ENCODE measurements at regions not wholly inside any gene's neighbourhood (a gene's known extent, or its start where the extent isn't known, plus 50 kb on each side); places are given as distances from the start of the nearest gene placed in this dataset.

DNA sequence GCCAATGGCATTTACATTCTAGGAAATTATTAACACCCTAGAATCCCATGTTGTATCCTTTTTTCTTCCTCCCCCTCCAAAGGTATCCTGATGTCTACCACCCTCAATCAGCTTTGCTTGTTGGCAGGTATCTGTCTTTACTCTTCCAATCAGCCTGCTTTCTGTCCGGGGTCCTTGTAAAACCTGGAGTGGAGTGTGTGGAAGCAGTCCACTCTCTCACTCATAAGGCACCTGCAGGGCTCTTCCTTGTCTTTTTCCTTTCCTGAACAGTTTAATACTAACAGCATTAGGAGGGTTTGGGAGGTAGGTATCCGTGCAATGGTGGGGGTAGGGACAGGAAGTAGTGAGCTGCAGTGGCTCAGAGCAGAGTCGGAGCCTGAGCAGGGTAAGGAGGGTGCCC is 193.4 kb downstream of the BARX2 start:
- TF ChIP-seq POLR2A (IDR thresholded peaks at IDR 0.05), result no peak
- TF ChIP-seq, protein P1, sequence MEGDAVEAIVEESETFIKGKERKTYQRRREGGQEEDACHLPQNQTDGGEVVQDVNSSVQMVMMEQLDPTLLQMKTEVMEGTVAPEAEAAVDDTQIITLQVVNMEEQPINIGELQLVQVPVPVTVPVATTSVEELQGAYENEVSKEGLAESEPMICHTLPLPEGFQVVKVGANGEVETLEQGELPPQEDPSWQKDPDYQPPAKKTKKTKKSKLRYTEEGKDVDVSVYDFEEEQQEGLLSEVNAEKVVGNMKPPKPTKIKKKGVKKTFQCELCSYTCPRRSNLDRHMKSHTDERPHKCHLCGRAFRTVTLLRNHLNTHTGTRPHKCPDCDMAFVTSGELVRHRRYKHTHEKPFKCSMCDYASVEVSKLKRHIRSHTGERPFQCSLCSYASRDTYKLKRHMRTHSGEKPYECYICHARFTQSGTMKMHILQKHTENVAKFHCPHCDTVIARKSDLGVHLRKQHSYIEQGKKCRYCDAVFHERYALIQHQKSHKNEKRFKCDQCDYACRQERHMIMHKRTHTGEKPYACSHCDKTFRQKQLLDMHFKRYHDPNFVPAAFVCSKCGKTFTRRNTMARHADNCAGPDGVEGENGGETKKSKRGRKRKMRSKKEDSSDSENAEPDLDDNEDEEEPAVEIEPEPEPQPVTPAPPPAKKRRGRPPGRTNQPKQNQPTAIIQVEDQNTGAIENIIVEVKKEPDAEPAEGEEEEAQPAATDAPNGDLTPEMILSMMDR (IDR thresholded peaks at IDR 0.05), result no peak

Data from thyroid gland (tissue), 4 donors.